ENCODE measurements at regions not wholly inside any gene's neighbourhood (a gene's known extent, or its start where the extent isn't known, plus 50 kb on each side); places are given as distances from the start of the nearest gene placed in this dataset.

GRCh38 chr1:193747579-193747978, 561.2 kb upstream of the B3GALT2 start:
- TF ChIP-seq CTCF (IDR thresholded peaks at IDR 0.05), result no peak
- TF ChIP-seq POLR2A (IDR thresholded peaks at IDR 0.05), result no peak
